Inflammatory macrophage treated with lipopolysaccharide for 1 hour (primary cell): ENCODE measurements at regions not wholly inside any gene's neighbourhood (a gene's known extent, or its start where the extent isn't known, plus 50 kb on each side); places are given as distances from the start of the nearest gene placed in this dataset.
"Not testable (repeated sequence)": the region's sequence is repeated elsewhere in the genome, so short reads cannot be mapped to it uniquely, and the experiment has no call there.

Experiments
- DNase-seq, 2 donors: peaks; one replicate each; pipeline ENCODE4 v3.0.0-alpha.2; 2020 to 2022

DNA sequence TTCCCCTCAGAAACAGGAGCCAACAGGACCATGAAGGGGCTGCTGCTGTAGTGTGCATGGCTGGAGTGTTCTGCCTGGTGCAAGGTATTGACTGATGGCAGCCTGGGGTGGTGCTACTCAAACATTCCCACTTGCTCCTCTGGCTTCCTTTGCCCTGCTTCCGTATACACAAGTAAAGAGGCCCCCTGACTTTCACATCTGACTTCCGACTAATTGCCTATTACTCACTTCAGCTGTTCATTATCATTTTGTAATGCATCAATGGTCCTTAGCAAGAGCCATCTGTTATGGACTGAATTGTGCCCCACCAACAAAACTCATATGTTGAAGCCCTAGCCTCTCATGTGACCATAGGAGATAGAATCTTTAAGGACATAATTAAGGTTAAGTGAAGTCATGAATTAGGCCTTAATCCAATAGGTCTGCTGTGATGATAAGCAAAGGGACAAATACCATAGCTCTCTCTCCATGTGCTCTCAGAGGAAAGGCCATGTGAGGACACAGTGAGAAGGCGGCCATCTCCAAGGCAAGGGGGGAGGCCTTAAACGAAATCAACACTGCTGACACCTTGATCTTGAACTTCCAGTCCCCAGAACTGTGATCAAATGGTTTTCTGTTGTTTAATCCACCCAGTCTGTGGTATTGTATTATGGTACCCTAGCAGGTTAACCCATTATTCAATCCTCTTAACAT is 122.5 kb upstream of the CLNK start:
- DNase-seq, result no peak

DNA sequence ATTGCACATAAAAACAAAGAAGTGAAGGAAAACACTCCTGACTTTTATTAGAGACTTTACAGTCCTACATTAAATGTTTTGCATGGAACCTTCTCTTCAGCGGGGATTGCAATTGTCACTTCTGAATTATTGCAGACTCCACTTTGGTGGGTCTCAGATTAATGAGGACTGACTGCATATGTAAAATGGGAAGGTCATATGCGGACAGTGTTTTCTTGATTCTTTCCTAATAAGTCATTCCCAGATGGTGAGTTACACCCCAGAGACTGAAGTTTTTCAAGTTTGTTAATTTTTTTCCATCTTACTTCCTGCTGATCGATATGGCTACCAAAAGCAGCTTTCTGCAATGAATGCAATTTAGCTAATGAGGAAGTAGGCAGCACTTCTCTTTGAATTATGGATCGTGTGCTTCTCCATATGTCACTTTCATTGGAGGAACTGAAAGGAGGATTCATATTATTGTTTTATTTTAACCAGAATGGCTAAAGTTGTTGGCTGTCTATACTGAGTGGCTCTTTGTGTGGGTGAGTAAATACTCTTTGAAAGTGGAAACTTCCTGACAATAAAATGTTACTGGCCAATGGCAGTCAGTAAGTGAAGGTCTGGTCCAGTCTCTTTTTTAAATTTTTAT is 119.3 kb upstream of the CLNK start:
- DNase-seq, result peak; percentile 1 to 3

DNA sequence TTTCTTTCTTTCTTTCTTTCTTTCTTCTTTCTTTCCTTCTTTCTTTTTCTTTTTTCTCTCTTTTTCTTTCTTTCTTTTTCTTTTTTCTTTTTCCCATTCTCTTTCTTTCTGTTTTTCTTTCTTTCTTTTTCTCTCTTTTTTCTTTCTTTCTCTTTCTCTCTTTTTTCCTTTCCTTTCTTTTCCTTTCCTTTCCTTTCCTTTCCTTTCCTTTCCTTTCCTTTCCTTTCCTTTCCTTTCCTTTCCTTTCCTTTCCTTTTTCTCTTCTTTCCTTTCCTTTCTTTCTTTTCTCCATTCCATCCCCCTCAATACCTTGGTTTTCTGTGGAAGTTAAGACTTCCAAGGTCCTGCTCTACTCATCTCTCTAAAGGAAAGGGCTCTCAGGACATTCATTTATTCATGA is 102.8 kb upstream of the CLNK start:
- DNase-seq, result no peak

DNA sequence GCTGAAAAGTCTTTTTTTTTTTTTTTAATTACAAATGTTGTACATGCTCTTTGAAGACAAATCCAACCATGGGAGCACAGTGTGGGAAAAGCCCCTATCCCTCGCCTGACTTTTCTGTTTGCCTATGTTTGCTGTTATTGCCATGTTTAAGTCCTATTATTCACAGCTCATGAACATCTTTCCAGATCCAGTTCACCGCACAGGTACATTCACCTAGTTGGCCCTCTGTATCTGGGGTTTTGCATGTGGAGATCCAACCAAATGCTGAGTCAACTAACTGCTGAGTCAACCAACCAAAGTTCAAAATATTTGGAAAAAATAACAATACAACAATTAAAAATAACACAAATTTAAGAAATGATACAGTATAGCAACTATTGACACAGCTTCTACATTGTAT is 100.1 kb upstream of the CLNK start:
- no peak for DNase-seq

DNA sequence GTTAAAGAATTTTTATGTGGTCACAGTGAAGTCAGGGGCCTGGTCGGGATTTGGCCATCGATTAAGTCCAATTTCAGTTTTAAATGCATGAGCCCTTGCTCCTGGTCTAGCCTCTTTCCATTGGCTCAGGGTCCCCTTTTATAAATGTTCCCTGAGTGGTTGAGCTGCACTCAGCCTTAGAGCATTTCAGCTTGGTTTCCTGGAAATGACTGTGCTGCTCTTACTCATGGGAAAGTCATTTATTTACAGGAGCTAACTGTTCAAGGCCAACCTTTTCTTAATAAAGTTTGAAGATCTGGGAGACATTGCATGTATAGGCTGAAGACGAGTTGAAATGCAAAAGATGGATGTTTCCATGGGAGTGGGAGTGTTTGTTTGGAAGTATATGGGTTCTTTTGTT is 98.8 kb upstream of the CLNK start:
- DNase-seq, result no peak

DNA sequence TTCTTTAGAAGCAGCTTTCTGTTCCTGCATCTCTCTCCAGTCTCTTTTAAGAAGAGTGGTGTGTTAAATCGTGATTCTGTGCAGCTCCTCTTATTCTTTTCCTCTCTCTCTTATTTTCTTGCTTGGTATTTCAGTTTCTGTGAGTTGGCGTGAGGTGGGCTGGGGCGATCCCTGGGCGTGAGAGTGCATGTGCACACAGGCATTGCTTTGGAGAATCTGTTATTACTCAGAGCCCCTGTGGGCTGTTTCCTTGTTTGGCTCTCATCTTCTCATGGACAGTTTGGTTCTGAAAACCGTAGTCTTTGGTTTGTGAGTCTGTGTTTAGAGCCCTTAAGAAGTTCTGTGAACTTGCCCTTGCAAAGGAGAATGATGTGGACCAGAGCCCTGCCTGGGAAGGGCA is 97.2 kb upstream of the CLNK start:
- no peak for DNase-seq

DNA sequence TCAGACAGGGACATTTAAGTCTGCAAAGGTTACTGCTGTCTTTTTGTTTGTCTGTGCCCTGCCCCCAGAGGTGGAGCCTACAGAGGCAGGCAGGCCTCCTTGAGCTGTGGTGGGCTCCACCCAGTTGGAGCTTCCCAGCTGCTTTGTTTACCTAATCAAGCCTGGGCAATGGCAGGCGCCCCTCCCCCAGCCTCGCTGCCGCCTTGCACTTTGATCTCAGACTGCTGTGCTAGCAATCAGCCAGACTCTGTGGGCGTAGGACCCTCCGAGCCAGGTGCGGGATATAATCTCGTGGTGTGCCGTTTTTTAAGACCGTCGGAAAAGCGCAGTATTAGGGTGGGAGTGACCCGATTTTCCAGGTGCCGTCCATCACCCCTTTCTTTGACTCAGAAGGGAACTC is 96.2 kb upstream of the CLNK start:
- not testable (repeated sequence) for DNase-seq

DNA sequence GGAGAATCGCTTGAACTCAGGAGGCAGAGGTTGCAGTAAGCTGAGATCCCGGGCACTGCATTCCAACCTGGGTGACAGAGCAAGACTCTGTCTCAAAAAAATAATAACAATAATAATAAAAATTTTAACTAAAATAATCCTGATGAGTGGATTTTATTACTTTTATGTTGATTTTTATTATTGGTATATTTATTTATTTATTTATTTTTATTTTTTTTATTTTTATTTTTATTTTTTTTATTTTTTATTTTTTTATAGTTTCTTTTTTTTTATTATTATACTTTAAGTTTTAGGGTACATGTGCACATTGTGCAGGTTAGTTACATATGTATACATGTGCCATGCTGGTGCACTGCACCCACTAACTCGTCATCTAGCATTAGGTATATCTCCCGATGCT is 90.6 kb upstream of the CLNK start:
- DNase-seq, result not testable (repeated sequence)

DNA sequence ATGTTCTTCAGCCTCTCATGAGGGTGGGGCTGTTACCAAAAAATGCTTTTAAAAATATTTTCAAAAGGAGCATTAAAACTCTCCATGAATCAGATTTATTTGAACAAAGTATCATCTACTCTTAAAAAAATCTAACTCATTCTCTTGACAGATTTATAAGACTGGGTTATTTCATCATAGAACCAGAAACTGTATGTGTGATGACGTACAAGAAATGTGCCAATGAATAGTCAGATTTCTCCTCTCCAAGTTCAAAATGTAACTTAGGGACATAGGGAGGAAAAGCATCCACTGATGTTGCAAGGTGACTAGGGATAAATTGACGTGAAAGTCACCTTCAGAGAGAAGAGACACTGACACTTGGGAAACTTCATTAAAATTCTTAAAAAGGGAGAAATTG is 89.1 kb upstream of the CLNK start:
- DNase-seq, result no peak

DNA sequence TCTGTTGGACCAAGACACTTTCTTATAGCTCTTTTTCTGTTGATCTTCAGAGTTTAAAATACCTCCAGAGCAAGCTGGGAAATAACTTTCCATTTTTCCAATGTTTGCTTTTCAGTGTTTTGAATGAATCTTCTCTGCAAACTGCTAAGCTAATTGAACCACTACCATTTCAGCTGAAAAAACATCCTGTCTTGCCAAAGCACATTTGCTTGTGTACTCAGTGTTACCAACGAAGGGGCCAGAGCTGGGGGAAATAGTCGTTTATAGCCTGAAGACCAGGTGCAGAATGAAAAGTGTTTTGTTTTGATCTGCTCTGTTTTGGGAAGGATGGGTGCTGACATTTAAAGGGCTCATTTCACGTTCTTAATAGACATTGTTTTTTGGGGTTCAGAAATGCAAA is 88.4 kb upstream of the CLNK start:
- DNase-seq, result no peak

DNA sequence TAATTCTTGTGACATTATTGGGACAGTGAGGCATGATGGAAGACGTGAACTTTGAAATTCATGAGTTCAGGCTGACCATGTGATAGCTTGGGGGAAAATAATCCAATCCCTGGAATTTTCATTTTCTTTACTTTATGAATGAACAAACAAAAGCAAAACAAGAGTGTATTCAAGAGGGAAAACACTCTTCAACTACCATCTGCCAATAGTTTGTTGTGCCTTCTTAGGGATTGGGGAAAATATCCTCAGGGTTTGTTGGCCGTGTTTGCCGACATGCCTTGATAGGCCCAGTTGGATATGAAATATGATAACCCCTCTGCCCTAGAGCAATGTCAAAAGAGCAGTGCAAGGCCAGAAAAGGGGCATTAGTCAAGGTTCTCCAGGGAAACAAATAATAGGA is 80.8 kb upstream of the CLNK start:
- DNase-seq, result no peak

DNA sequence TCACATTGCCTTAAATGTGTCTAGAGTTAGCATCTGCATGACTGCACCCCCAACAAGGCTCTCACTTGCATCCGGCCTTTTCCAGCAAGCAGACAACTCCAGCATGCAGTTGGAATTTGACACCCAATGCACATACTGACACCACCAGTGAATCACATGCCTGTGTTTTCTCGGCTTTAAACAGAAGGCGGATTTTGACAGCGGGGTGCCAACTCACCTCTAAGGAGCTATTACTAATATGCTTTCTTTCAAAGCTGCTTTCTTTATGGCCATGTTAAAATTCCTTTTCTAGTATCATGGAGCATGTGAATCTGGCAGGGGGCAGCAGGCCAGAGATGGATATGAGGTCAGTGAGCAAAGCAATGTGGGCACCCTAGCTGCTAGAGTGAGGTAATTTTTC is 78.0 kb upstream of the CLNK start:
- no peak for DNase-seq

DNA sequence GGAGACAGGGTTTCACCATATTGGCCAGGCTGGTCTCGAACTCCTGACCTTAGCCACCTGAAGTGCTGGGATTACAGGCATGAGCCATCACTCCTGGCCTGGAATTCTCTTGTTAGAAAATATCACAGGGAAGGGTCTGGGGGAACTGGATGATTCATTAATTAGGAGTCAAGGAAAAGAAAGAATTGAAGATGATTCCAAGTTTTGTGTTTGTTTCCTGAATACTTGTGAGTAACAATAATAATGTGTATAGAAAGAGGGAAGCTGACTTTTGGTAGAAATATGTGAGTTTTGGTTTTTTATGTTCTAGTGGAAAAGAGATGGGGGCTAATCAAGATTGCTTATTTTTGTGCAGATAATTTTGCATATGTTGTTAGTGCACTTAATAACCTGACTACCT is 77.3 kb upstream of the CLNK start:
- no peak for DNase-seq

DNA sequence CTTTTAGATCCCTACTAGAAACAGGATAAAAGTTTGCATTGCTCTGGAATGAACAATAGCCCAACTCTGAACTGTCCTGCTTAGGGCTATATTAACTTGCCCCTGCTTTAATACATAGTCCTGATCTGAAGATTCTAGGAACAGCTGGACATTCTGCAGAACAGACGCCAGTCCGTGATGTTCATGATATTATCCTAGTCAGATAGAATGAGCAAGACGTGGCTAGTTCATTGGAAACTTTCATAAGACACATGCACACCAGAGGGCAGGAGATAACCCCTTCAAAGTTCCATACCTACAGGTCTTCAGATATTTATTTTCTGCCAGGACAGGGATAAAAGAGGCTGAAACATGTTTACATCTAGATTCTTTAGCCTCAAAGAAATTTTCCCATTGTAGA is 75.5 kb upstream of the CLNK start:
- DNase-seq, result no peak

DNA sequence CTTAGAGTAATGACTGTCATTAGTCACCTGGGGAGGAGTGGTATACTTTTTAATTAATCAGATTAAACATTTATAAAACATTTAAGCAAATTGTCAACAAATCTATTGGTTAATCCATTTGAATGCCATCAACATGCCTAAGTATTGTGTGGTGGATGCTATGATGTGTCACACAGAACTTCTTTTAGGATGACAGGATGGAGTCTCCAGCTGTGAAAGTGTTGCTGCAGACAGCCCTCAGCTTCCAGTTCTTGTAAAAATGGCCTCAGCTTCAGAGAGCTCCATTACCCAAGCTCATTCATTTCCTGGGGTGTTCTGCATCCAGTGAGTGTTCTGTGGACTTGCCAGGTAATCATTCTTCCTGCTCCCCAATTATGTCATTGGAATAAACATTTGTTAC is 74.3 kb upstream of the CLNK start:
- no peak for DNase-seq

DNA sequence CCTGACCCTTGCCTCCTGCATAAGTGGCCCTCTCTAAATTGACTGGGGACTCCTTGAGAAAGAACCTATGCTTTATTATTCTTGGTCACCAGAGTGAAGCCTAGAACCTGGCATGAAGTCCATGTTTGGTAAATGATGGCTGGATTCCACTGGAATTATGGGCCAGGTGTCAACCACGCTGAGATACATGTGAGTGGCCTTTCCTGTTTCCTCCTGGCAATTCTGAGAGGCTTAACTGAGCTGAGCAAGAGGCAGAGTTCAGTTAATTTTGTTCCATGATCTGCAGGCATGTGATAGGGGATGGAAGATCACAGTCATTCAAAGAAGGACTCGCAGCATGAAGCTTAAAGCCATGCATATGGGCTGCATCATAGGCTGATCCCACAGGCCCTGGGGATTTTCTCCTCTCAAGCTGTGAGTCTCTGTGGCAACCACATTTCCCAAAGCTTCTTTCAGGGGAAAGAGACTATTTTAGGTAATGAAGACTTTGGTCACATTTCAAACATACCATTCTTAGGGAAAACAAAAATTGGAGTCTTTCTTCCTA is 69.4 kb upstream of the CLNK start:
- no peak for DNase-seq

DNA sequence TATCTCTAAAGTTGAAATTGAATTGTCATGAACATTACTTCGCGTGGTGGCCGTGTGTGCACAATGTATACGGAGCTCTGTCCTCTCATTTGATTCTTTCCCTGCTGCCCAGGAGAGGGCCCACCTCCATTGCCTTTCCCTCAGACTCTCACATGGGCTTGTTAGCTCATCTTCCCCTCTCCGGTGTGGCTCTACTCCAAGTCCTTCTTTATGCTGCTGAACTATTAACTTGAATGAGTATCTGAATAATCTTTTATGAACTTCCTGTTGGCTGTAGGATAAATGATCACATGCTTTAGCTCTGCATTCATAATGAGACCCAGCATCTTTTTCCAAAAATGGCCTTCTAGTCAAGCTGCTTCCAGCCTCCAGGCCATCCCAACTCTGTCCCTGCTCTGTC is 68.8 kb upstream of the CLNK start:
- DNase-seq, result no peak

DNA sequence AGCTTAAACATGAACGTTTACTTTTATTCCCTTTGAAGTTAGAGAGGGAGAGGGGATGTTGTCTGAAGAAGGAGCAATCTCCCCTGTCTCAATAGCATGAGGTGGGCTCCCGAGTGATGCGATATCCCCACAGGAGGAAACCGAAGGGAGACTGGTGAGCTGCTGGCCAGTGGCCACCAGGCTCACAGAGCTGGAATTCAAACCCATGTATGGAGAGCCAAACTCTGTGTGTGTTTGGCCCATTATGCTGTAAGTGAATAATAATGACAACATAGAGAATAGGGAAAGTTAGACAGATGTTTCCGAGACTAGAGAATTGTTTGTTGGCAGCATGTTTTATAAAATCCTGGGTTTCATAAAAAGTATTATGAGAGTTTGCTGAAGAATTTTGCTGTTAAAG is 66.1 kb upstream of the CLNK start:
- no peak for DNase-seq

DNA sequence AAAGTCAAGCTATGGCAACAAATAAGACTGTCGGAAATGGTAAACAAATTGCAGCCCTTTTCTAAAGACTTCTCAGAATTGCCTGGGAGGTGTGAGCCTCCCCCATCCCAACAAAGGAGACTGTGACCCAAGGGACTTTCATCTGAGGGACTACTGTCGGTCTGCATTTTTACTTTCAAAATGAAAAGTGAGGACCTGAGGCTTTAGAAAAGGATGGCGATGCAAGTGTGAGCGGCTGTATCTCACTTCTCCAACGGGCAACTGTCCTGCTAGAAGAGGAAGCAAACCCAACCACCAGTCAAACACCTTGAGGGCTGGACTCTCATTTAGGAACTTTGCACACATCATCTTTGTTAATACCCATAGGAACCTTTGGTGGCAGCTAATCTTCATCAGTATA is 62.6 kb upstream of the CLNK start:
- no peak for DNase-seq

DNA sequence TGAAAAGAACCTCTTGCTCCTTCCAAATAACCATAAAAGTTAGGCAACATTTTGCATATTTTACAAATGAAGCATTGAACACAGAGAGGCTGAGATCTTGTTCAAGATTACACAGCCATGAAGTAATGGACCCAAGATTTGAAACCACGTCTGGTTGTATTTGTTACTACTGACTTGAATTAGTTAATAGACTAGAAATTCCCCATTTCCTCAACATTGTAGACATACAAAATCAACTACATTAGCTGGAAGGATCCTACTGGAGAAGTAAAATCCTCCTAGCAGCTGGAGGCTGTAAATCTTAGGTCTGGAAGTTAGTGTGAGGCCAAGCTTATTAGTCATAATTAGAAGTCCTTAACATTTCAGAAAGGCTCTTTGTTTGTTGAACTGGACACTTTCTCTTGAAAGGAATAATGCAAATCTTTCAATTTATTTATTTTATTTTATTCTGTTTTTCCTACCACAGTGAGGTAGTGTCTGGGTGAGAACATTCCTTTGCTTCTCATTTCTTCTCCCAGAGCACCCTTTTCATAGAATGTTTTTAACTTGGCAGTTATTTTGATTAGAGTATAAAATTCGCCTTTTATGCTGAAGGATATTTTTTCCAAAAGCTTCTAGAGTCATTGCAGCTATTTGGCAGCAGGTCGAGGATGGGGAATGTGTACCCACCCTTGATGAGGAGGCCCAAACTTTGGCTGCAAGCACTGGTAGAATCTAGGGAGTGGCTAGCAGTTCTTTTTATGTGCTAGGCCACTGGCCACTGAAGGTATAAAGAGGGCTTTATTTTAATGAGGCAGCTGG is 62.0 kb upstream of the CLNK start:
- no peak for DNase-seq

DNA sequence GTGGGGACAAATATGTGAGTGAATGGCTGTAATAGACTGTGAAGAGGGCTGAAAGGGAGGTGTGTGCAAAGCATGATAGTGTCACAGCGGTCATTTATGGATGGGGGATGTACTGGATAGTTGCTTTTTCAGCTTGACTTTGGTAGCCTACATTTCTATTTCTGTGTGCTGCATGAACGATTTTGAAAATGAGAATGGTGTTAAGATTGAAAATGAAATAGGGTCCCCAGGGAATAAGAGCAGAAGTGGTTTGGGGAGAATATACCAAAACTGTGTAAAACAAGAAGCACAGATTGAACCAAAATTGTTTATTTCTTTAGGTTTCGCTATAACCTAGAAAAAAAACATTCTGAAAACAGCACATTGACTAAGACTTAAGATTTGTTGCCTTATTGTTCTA is 58.8 kb upstream of the CLNK start:
- no peak for DNase-seq

DNA sequence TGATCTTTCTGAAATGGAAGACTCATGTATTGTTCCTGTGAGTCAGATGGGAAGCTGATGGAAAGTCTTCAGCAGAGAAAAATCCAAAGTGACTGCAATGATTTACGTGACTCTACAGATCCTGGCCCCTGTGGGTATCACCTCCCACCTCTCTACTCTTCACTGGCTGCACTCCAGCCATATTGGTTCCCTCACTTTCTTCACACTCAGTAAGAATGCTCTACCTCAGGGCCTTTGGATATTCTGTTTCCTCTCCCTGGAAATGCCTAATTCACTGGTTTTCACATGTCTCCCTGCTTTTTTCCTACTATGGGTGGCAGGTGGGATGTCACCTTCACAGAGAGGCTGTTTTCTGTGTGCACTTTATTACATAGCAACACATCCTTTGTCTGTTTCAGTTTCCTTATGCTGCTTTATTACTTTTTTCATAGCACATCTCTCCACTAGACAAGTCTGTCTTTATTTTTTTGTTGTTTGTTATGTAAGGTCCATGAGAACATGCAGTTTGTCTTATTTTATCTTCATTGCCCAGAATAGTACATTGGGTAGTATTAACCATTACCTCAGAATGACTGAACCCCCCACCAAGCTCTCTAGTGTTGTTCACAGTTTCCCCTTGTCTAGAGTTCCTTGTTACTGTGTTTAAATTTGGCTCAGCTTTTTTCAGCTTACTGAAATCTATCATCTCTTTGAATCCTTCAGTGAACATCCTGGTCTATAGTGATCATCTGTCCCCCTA is 57.6 kb upstream of the CLNK start:
- no peak for DNase-seq

DNA sequence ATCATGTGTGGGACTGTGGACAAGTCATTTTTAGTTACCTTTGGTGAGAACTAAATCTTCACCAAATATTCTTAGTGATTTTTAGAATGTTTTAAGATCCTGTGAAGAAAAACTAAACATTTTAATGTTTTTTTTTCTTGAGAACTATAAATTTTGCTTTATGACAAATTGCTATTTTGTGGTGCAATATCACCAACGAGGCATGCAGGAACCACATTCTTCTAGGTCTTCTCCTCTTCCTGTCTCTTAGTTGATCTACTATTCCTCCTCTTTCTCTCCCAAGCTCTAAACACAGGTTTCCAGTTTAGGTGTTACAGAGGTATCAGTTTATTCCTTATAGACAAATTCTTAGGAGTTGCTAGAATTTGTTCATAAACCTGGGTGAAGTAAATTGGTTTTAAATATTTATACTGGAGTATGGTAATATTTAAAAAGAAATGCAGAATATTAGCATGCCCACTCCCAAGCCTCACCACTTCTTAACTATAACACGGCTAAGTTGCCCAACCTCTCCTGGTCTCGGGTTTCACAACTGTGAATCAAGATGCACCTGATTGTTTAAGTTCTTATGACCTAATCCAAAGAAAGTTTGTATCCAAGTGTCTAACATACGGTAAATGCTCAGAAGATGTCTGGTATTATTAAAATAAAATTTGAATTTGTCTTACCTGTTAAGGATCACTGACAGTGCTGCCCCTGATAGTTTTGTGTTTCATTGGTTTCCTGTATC is 56.5 kb upstream of the CLNK start:
- DNase-seq, result no peak
